CD14-positive monocyte (primary cell): ENCODE measurements at regions not wholly inside any gene's neighbourhood (a gene's known extent, or its start where the extent isn't known, plus 50 kb on each side); places are given as distances from the start of the nearest gene placed in this dataset.

Experiments
- DNase-seq, 3 donors: peaks; one replicate each; pipeline ENCODE4 v3.0.0-alpha.2; 2011 to 2022
- H2AFZ ChIP-seq: 2 replicates; pipeline ENCODE4 v1.6.0; 2012; ENCODE audit warnings: mild to moderate bottlenecking, low read depth, low read length, inconsistent platforms; ENCODE audit not compliant: insufficient read depth, poor library complexity, severe bottlenecking
- H3K27ac ChIP-seq, 2 donors: 1 replicate in 1 of 2; 2 replicates in 1 of 2; pipeline ENCODE4 v1.5.1; 2012 to 2013; ENCODE audit warnings: low read length in 2 of 2, control low read depth in 1 of 2, inconsistent platforms in 1 of 2, low read depth in 1 of 2, mild to moderate bottlenecking in 1 of 2
- H3K27me3 ChIP-seq, 2 donors: one replicate each; pipeline versions ENCODE4 v1.6.0 to v1.6.1; 2011 to 2013; ENCODE audit warnings: low read length in 2 of 2; ENCODE audit not compliant: control insufficient read depth in 2 of 2, insufficient read depth in 2 of 2
- H3K36me3 ChIP-seq, 2 donors: replicated peaks in 1 of 2; 1 replicate in 1 of 2; 2 replicates in 1 of 2; pipeline versions ENCODE4 v1.5.1 to v1.6.1; 2012 to 2013; ENCODE audit warnings: low read length in 2 of 2, control low read depth in 1 of 2, inconsistent platforms in 1 of 2, mild to moderate bottlenecking in 1 of 2; ENCODE audit not compliant: insufficient read depth in 2 of 2, control insufficient read depth in 1 of 2
- H3K4me1 ChIP-seq, 2 donors: 1 replicate in 1 of 2; 2 replicates in 1 of 2; pipeline versions ENCODE4 v1.5.1 to v1.6.1; 2012 to 2013; ENCODE audit warnings: low read length in 2 of 2, control low read depth in 1 of 2, inconsistent platforms in 1 of 2, mild to moderate bottlenecking in 1 of 2, moderate library complexity in 1 of 2; ENCODE audit not compliant: insufficient read depth in 2 of 2, control insufficient read depth in 1 of 2
- H3K4me2 ChIP-seq: replicated peaks from 2 replicates; pipeline ENCODE3; 2012; ENCODE audit warnings: low read length, moderate library complexity, mild to moderate bottlenecking; ENCODE audit not compliant: poor library complexity, severe bottlenecking; ENCODE audit errors: extremely low read depth
- H3K4me3 ChIP-seq, 3 experiments: fragments of 200-600 bp in 1 of 3; sonication (generic) in 1 of 3; replicated peaks in 1 of 3; 1 replicate in 2 of 3; 2 replicates in 1 of 3; pipeline ENCODE4 v1.5.1; 2011 to 2013; ENCODE audit warnings: low read length in 3 of 3, mild to moderate bottlenecking in 3 of 3, control low read depth in 2 of 3, low read depth in 2 of 3, inconsistent platforms in 1 of 3, moderate library complexity in 1 of 3
- H3K79me2 ChIP-seq: 2 replicates; pipeline ENCODE4 v1.6.0; 2012; ENCODE audit warnings: mild to moderate bottlenecking, control low read depth, inconsistent platforms, low read length, moderate library complexity; ENCODE audit not compliant: insufficient read depth
- H3K9ac ChIP-seq: 2 replicates; pipeline ENCODE4 v1.6.0; 2017; ENCODE audit warnings: low read length, mild to moderate bottlenecking; ENCODE audit not compliant: insufficient read depth, poor library complexity, severe bottlenecking
- H3K9me3 ChIP-seq, 2 donors: replicated peaks in 1 of 2; 1 replicate in 1 of 2; 2 replicates in 1 of 2; pipeline versions ENCODE4 v1.5.1 to v1.6.1; 2012 to 2013; ENCODE audit warnings: low read length in 2 of 2, control low read depth in 1 of 2; ENCODE audit not compliant: control insufficient read depth in 1 of 2, insufficient read depth in 1 of 2
- H4K20me1 ChIP-seq: 2 replicates; pipeline ENCODE4 v1.6.0; 2012; ENCODE audit warnings: mild to moderate bottlenecking, low read length, control low read depth, moderate library complexity; ENCODE audit not compliant: insufficient read depth
- H3K27ac Mint-ChIP-seq, 7 donors: one replicate each; pipeline ENCODE4 v1.8.0; 2020; ENCODE audit warnings: mild to moderate bottlenecking in 7 of 7, mixed read lengths in 7 of 7, moderate library complexity in 6 of 7, inconsistent platforms in 2 of 7
- H3K27me3 Mint-ChIP-seq, 3 donors: one replicate each; pipeline ENCODE4 v1.8.0; 2021 to 2022; ENCODE audit warnings: low read depth in 3 of 3, mild to moderate bottlenecking in 3 of 3, mixed read lengths in 3 of 3, moderate library complexity in 3 of 3, inconsistent platforms in 1 of 3
- H3K36me3 Mint-ChIP-seq, 2 donors: one replicate each; pipeline ENCODE4 v1.8.0; 2020; ENCODE audit warnings: mixed read lengths in 2 of 2, inconsistent platforms in 1 of 2, mild to moderate bottlenecking in 1 of 2
- H3K4me1 Mint-ChIP-seq: one replicate; pipeline ENCODE4 v1.8.0; 2020; ENCODE audit warnings: mild to moderate bottlenecking, mixed read lengths
- H3K4me3 Mint-ChIP-seq, 2 donors: one replicate each; pipeline ENCODE4 v1.8.0; 2020; ENCODE audit warnings: mild to moderate bottlenecking in 2 of 2, mixed read lengths in 2 of 2, moderate library complexity in 1 of 2
- H3K9me3 Mint-ChIP-seq, 7 donors: one replicate each; pipeline ENCODE4 v1.8.0; 2020 to 2022; ENCODE audit warnings: mixed read lengths in 7 of 7, mild to moderate bottlenecking in 6 of 7, moderate library complexity in 6 of 7, inconsistent platforms in 2 of 7
- WGBS: methylation state at CpG from one replicate; pipeline ENCODE4 v1.1.5; 2013; ENCODE audit warnings: missing lambda C conversion rate; ENCODE audit not compliant: insufficient coverage; 5-methylcytosine and 5-hydroxymethylcytosine counted together
- intact Hi-C, 2 donors: fragments of 100-400 bp; cut with micrococcal nuclease; formaldehyde crosslinking; loops; one replicate each; pipeline versions ENCODE4 v1.15.0 to v1.15.1; 2023
- TF ChIP-seq, protein P1 (sequence below): fragments of 200-600 bp; IDR thresholded peaks from one replicate; pipeline ENCODE4 v1.8.0; 2022; ENCODE audit warnings: antibody characterized with exemption, mild to moderate bottlenecking

DNA sequence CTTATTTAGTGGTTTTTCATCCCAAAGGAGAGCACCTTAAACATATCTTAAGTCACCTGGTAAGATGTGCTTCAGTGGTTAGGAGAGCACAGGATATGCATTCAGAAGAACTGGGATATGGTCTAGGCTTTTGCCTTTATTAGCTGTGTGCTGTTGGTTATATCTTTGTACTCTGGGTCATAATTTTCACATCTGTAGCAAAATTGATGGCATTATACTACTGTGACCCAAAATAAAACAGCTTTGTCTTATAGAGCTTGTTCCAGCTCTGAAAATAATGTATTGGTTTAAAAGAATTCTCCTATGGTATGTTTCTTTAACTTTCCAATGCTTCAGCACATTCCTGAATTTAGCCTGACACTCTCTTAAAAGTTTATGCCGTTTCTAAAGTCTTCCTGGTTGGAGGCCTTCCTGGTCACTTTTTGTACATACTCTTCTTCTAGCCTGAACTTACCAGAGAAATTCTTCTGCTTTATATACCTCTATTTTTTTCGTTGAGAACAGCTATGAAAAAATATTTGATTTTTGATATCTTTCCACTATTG lies 337.1 kb upstream of the MPDZ start:
- TF ChIP-seq, protein P1, sequence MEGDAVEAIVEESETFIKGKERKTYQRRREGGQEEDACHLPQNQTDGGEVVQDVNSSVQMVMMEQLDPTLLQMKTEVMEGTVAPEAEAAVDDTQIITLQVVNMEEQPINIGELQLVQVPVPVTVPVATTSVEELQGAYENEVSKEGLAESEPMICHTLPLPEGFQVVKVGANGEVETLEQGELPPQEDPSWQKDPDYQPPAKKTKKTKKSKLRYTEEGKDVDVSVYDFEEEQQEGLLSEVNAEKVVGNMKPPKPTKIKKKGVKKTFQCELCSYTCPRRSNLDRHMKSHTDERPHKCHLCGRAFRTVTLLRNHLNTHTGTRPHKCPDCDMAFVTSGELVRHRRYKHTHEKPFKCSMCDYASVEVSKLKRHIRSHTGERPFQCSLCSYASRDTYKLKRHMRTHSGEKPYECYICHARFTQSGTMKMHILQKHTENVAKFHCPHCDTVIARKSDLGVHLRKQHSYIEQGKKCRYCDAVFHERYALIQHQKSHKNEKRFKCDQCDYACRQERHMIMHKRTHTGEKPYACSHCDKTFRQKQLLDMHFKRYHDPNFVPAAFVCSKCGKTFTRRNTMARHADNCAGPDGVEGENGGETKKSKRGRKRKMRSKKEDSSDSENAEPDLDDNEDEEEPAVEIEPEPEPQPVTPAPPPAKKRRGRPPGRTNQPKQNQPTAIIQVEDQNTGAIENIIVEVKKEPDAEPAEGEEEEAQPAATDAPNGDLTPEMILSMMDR = no peak
- H3K4me1 Mint-ChIP-seq = no peaks in the 10 kb centered on the region

GRCh38 chr9:13615660-13616490 lies 336.4 kb upstream of the MPDZ start:
- no peak overlapping the region for H3K27ac Mint-ChIP-seq
- TF ChIP-seq, protein P1 = no peak
- Histone ChIP-seq H4K20me1 (no peaks in the 10 kb centered on the region), H2AFZ (no peak overlapping the region), H3K79me2 (no peaks in the 10 kb centered on the region), H3K4me3 (no peak overlapping the region), H3K27me3 (no peaks in the 10 kb centered on the region), H3K36me3 (no peaks in the 10 kb centered on the region), H3K4me1 (no peaks in the 10 kb centered on the region), H3K27ac (no peak overlapping the region), H3K9ac (no peak overlapping the region), H3K4me2 (no peak overlapping the region), H3K9me3 (no peaks in the 10 kb centered on the region)
- intact Hi-C loops = no loop called here
- no peak overlapping the region for H3K4me3 Mint-ChIP-seq
- H3K9me3 Mint-ChIP-seq = peaks cover 0 to 4% (median 0%) of the 10 kb centered on the region in 7 donors
- no peaks in the 10 kb centered on the region for H3K36me3 Mint-ChIP-seq
- H3K4me1 Mint-ChIP-seq = no peaks in the 10 kb centered on the region
- WGBS = no CpG with 5 or more reads among the region's 7 CpGs
- H3K27me3 Mint-ChIP-seq = peaks cover 0 to 2% (median 0%) of the 10 kb centered on the region in 3 donors
- no peak for DNase-seq

More for the DNA sequence above, 337.1 kb upstream of the MPDZ start:
- intact Hi-C loops = no loop called here
- no peak for DNase-seq
- no peaks in the 10 kb centered on the region for H4K20me1 ChIP-seq
- Mint-ChIP-seq H3K27me3 (peaks cover 0 to 2% (median 0%) of the 10 kb centered on the region in 3 donors), H3K9me3 (peaks cover 0 to 4% (median 0%) of the 10 kb centered on the region in 7 donors), H3K4me3 (no peak overlapping the region), H3K27ac (no peak overlapping the region), H3K36me3 (no peaks in the 10 kb centered on the region)
- H3K27ac ChIP-seq = no peak overlapping the region
- H3K79me2 ChIP-seq = no peaks in the 10 kb centered on the region
- WGBS = no CpG with 5 or more reads among the region's 2 CpGs
- no peaks in the 10 kb centered on the region for H3K27me3 ChIP-seq
- H3K36me3 ChIP-seq = no peaks in the 10 kb centered on the region
- H2AFZ ChIP-seq = no peak overlapping the region
- no peak overlapping the region for H3K9ac ChIP-seq
- H3K4me1 ChIP-seq = no peaks in the 10 kb centered on the region
- no peak overlapping the region for H3K4me2 ChIP-seq
- H3K9me3 ChIP-seq = no peaks in the 10 kb centered on the region
- H3K4me3 ChIP-seq = no peak overlapping the region
